HepG2 (cell line): ENCODE measurements at regions not wholly inside any gene's neighbourhood (a gene's known extent, or its start where the extent isn't known, plus 50 kb on each side); places are given as distances from the start of the nearest gene placed in this dataset.

Source experiments
- ATAC-seq: fragments of 200-7000 bp; cut with Tn5 transposase; 3 replicates; pipeline ENCODE4 v1.9.1; 2020; ENCODE audit warnings: mild to moderate bottlenecking, moderate library complexity
- BruUV-seq: library from RNA; stranded (reverse); fragments of 400-500 nt; replicated peaks from 2 replicates; lab custom pipeline; 2021; lab: Mats Ljungman, UMichigan
- CTCF ChIA-PET: fragments of 300-600 bp; formaldehyde crosslinking; extraction: SDS; loops from one replicate; lab custom pipeline; 2021; ENCODE audit warnings: low total read pairs, inconsistent platforms, low intra/inter-chr PET ratio; lab: Yijun Ruan, JAX
- POLR2A ChIA-PET: fragments of 350-600 bp; sonication (Branson Sonifier 250); formaldehyde crosslinking; loops from one replicate; lab custom pipeline; 2020; ENCODE audit warnings: antibody characterized with exemption, inconsistent platforms; lab: Yijun Ruan, JAX
- DNase-seq: peaks from one replicate; pipeline ENCODE4 v3.0.0-alpha.2; 2015; ENCODE audit warnings: low spot score
- FAIRE-seq: peaks from 3 replicates; lab custom pipeline; 2011; peaks lifted over from hg19 to GRCh38; lab: Jason Lieb, UNC
- H2AFZ ChIP-seq: one replicate; pipeline ENCODE4 v1.6.1; 2011; ENCODE audit warnings: low read length, inconsistent platforms
- H3K27ac ChIP-seq: fragments of 300-600 bp; 3 replicates; pipeline ENCODE4 v1.8.0; 2011; ENCODE audit warnings: mixed run types, mild to moderate bottlenecking, mixed read lengths, low read length, inconsistent platforms; ENCODE audit not compliant: insufficient read depth; ENCODE audit errors: extremely low read length
- H3K27me3 ChIP-seq, 2 experiments: fragments of 200-600 bp in 1 of 2; 2 replicates in 1 of 2; 3 replicates in 1 of 2; pipeline versions ENCODE4 v1.6.0 to v1.8.0; 2011; ENCODE audit warnings: low read length in 2 of 2, mild to moderate bottlenecking in 2 of 2, moderate library complexity in 2 of 2, inconsistent platforms in 1 of 2; ENCODE audit not compliant: insufficient read depth in 2 of 2, control insufficient read depth in 1 of 2
- H3K36me3 ChIP-seq, 2 experiments: fragments of 200-600 bp in 1 of 2; replicated peaks in 1 of 2; 2 replicates in 1 of 2; 3 replicates in 1 of 2; pipeline versions ENCODE4 v1.5.1 to v1.8.0; 2011; ENCODE audit warnings: low read length in 2 of 2, inconsistent platforms in 1 of 2; ENCODE audit not compliant: insufficient read depth in 2 of 2, control insufficient read depth in 1 of 2
- H3K4me1 ChIP-seq: 2 replicates; pipeline ENCODE4 v1.5.1; 2012; ENCODE audit warnings: low read length, inconsistent platforms; ENCODE audit not compliant: insufficient read depth
- H3K4me2 ChIP-seq: 2 replicates; pipeline ENCODE4 v1.6.0; 2011; ENCODE audit warnings: low read depth, low read length, inconsistent platforms
- H3K4me3 ChIP-seq, 3 experiments: fragments of 200-600 bp in 1 of 3; sonication (generic), shearing (Covaris generic) in 1 of 3; replicated peaks in 1 of 3; 2 replicates each; pipeline ENCODE4 v1.5.1; 2011 to 2016; ENCODE audit warnings: low read length in 3 of 3, inconsistent platforms in 2 of 3, low read depth in 2 of 3, mild to moderate bottlenecking in 2 of 3, control low read depth in 1 of 3, mixed read lengths in 1 of 3; ENCODE audit not compliant: insufficient read depth in 1 of 3
- H3K79me2 ChIP-seq: one replicate; pipeline ENCODE4 v1.6.1; 2011; ENCODE audit warnings: low read length, inconsistent platforms; ENCODE audit not compliant: insufficient read depth
- H3K9ac ChIP-seq: 2 replicates; pipeline ENCODE4 v1.6.0; 2011; ENCODE audit warnings: mild to moderate bottlenecking, low read depth, low read length, inconsistent platforms; ENCODE audit not compliant: insufficient read depth
- H3K9me3 ChIP-seq: 2 replicates; pipeline ENCODE4 v1.5.1; 2012; ENCODE audit warnings: mild to moderate bottlenecking, low read length
- H4K20me1 ChIP-seq: 2 replicates; pipeline ENCODE4 v1.6.0; 2011; ENCODE audit warnings: inconsistent platforms, mild to moderate bottlenecking, low read length, moderate library complexity; ENCODE audit not compliant: insufficient read depth
- ARNT2 ChIP-seq: sonication (generic); formaldehyde crosslinking; IDR thresholded peaks from 2 replicates; pipeline ENCODE4 v1.8.0; 2022; ENCODE audit warnings: mild to moderate bottlenecking, low read depth, missing genetic modification reagents, moderate library complexity
- KLF11 ChIP-seq: IDR thresholded peaks from 2 replicates; pipeline ENCODE4 v1.6.1; 2016; ENCODE audit warnings: missing compliant biosample characterization
- POLR2AphosphoS2 ChIP-seq: IDR thresholded peaks from 2 replicates; pipeline ENCODE4 v1.6.1; 2011; ENCODE audit warnings: low read depth, low read length, improper control_type of control experiment
- REL ChIP-seq: sonication (generic); formaldehyde crosslinking; conservative IDR thresholded peaks from 2 replicates; pipeline ENCODE4 v1.8.0; 2022; ENCODE audit warnings: mild to moderate bottlenecking, missing genetic modification reagents, moderate library complexity
- SKI ChIP-seq: fragments of 450-650 bp; IDR thresholded peaks from one replicate; pipeline ENCODE4 v1.6.1; 2018; ENCODE audit warnings: mild to moderate bottlenecking; ENCODE audit not compliant: partially characterized antibody
- SMAD1 ChIP-seq: sonication (generic); formaldehyde crosslinking; IDR thresholded peaks from 2 replicates; pipeline ENCODE4 v1.4.0; 2020; ENCODE audit warnings: missing genetic modification reagents, low read depth, mild to moderate bottlenecking, borderline replicate concordance
- ZBTB7B ChIP-seq: sonication (generic); formaldehyde crosslinking; IDR thresholded peaks from 2 replicates; pipeline ENCODE4 v1.4.0; 2020; ENCODE audit warnings: missing genetic modification reagents
- ZIK1 ChIP-seq: sonication (generic); formaldehyde crosslinking; IDR thresholded peaks from 2 replicates; pipeline ENCODE4 v1.5.0; 2020; ENCODE audit warnings: mild to moderate bottlenecking, low read depth, missing genetic modification reagents, borderline replicate concordance
- ZNF17 ChIP-seq: sonication (generic); formaldehyde crosslinking; IDR thresholded peaks from 2 replicates; pipeline ENCODE4 v1.5.0; 2020; ENCODE audit warnings: mild to moderate bottlenecking, missing genetic modification reagents
- ZNF30 ChIP-seq: sonication (generic); formaldehyde crosslinking; IDR thresholded peaks from 2 replicates; pipeline ENCODE4 v1.5.0; 2020; ENCODE audit warnings: mild to moderate bottlenecking, missing genetic modification reagents
- ZNF724P ChIP-seq: sonication (generic); formaldehyde crosslinking; IDR thresholded peaks from 2 replicates; pipeline ENCODE4 v1.8.0; 2022; ENCODE audit warnings: missing genetic modification reagents, borderline replicate concordance
- whole genome bisulfite sequencing: methylation state at CpG from one replicate; pipeline ENCODE4 v1.1.6; 2017; ENCODE audit warnings: low lambda C conversion rate; 5-methylcytosine and 5-hydroxymethylcytosine counted together
- in situ Hi-C: cut with HindIII; loops from 2 replicates; pipeline ENCODE4 v1.10.0; 2017; ENCODE audit warnings: low pct_unique_long_range_greater_than_20kb; ENCODE audit not compliant: extremely low pct_ligation_motif_present
- intact Hi-C: fragments of 100-400 bp; cut with micrococcal nuclease; formaldehyde crosslinking; loops from one replicate; pipeline ENCODE4 v1.10.0; 2022; ENCODE audit not compliant: unreplicated experiment
- TF ChIP-seq, protein P1 (sequence below): IDR thresholded peaks from 2 replicates; pipeline ENCODE4 v1.6.1; 2016; ENCODE audit warnings: mild to moderate bottlenecking
- TF ChIP-seq, protein P2 (sequence below): sonication (generic); formaldehyde crosslinking; IDR thresholded peaks from 2 replicates; pipeline ENCODE4 v1.5.0; 2020; ENCODE audit warnings: mild to moderate bottlenecking, low read depth, missing genetic modification reagents, borderline replicate concordance
- TF ChIP-seq, protein P3 (sequence below): sonication (generic); formaldehyde crosslinking; IDR thresholded peaks from 2 replicates; pipeline ENCODE4 v1.4.0; 2020; ENCODE audit warnings: missing genetic modification reagents

DNA sequence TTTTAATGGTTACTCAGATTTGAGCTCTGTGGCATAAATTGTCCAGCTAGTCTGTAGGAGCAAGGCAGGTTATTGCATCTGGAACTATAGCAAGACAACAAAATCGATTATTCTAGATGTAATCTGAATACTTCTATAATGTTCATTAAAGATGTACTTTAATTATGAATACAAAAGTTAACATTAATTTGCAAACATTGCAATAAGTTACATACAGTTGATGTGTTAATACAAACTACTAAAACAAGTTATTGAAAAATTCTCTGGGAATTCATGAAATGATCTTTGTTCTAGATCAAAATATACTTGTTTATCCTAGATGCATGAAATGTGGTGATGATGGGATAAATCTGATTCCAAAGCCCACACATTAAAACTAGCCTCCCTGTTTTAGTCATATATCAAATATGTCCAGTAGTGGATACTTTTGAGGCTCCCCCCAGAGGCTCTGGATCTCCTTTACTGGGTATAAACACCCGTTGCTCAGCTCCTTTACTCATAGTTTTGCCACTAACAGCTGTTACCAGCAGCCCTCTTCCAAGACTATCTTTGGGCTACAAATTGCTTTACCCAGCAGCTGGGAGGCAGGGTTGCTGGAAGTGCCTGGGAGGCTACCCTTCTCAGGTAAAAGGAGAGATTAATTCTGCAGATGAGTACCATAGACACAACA is 78.1 kb downstream of the ARL4A start:
- FAIRE-seq, result no peak
- CTCF ChIA-PET, result no interaction called here
- WGBS, result 0% methylated on average over 2 of the region's 2 CpGs

More for the DNA sequence above, 78.1 kb downstream of the ARL4A start:
- Histone ChIP-seq H3K36me3 (no peaks in the 10 kb centered on the region), H2AFZ (no peak overlapping the region), H3K4me1 (no peaks in the 10 kb centered on the region), H3K9ac (no peak overlapping the region), H3K79me2 (no peaks in the 10 kb centered on the region), H3K9me3 (no peaks in the 10 kb centered on the region), H3K4me3 (no peak overlapping the region), H4K20me1 (no peaks in the 10 kb centered on the region), H3K4me2 (no peak overlapping the region), H3K27me3 (no peaks in the 10 kb centered on the region), H3K27ac (no peak overlapping the region)
- POLR2A ChIA-PET, result no interaction called here
- BruUV-seq, result no TSS peak
- ATAC-seq (no peak), DNase-seq (no peak)
- TF ChIP-seq SMAD1 (CRISPR knock-in tag), result no peak
- TF ChIP-seq ZNF30, result no peak
- TF ChIP-seq POLR2AphosphoS2, result no peak
- no peak for TF ChIP-seq ZIK1 (CRISPR knock-in tag)
- TF ChIP-seq ZNF17, result no peak
- TF ChIP-seq, protein P1, sequence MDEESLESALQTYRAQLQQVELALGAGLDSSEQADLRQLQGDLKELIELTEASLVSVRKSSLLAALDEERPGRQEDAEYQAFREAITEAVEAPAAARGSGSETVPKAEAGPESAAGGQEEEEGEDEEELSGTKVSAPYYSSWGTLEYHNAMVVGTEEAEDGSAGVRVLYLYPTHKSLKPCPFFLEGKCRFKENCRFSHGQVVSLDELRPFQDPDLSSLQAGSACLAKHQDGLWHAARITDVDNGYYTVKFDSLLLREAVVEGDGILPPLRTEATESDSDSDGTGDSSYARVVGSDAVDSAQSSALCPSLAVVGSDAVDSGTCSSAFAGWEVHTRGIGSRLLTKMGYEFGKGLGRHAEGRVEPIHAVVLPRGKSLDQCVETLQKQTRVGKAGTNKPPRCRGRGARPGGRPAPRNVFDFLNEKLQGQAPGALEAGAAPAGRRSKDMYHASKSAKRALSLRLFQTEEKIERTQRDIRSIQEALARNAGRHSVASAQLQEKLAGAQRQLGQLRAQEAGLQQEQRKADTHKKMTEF (CRISPR knock-in tag), result no peak
- TF ChIP-seq, protein P2, sequence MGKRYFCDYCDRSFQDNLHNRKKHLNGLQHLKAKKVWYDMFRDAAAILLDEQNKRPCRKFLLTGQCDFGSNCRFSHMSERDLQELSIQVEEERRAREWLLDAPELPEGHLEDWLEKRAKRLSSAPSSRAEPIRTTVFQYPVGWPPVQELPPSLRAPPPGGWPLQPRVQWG (CRISPR knock-in tag), result no peak
- no peak for TF ChIP-seq SKI
- TF ChIP-seq ZNF724P (CRISPR knock-in tag), result no peak
- TF ChIP-seq ZBTB7B (CRISPR knock-in tag), result no peak
- no peak for TF ChIP-seq KLF11
- no peak for TF ChIP-seq REL
- TF ChIP-seq ARNT2 (CRISPR knock-in tag), result no peak
- TF ChIP-seq, protein P3, sequence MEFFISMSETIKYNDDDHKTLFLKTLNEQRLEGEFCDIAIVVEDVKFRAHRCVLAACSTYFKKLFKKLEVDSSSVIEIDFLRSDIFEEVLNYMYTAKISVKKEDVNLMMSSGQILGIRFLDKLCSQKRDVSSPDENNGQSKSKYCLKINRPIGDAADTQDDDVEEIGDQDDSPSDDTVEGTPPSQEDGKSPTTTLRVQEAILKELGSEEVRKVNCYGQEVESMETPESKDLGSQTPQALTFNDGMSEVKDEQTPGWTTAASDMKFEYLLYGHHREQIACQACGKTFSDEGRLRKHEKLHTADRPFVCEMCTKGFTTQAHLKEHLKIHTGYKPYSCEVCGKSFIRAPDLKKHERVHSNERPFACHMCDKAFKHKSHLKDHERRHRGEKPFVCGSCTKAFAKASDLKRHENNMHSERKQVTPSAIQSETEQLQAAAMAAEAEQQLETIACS, result no peak
- intact Hi-C loops (no loop called here), in situ Hi-C loops (no loop called here)
